Epithelial cell of proximal tubule (primary cell): ENCODE measurements at regions not wholly inside any gene's neighbourhood (a gene's known extent, or its start where the extent isn't known, plus 50 kb on each side); places are given as distances from the start of the nearest gene placed in this dataset.

Experiments
- DNase-seq: peaks from one replicate; pipeline ENCODE4 v3.0.0-alpha.2; 2011; ENCODE audit warnings: low read depth
- H3K4me3 ChIP-seq: 2 replicates; pipeline ENCODE4 v1.5.1; 2011; ENCODE audit warnings: low read depth, mild to moderate bottlenecking, low read length
- CTCF ChIP-seq: conservative IDR thresholded peaks from 2 replicates; pipeline ENCODE4 v1.5.1; 2012; ENCODE audit warnings: low read depth, mild to moderate bottlenecking, low read length

DNA sequence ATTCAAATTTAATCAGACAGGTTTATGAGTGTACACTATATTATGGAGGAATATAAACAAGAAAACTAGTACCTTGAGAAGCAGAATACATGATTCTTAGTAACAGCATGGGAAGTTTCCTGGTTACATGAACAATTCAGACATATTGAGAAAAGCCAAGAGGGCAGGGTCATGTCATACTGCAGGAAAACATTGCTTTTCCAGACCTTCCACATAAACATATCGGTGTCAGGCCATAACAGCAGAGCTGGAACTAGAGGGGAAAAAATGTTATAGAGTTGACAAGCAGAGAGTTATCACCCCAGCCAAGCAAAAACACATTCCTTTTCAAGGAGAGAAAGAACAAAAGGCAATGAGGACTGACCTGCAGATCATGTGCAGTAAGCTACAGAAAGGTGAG lies 74.7 kb upstream of the ZNF236 start:
- DNase-seq: no peak
- no peak overlapping the region for H3K4me3 ChIP-seq
- no peak for TF ChIP-seq CTCF

DNA sequence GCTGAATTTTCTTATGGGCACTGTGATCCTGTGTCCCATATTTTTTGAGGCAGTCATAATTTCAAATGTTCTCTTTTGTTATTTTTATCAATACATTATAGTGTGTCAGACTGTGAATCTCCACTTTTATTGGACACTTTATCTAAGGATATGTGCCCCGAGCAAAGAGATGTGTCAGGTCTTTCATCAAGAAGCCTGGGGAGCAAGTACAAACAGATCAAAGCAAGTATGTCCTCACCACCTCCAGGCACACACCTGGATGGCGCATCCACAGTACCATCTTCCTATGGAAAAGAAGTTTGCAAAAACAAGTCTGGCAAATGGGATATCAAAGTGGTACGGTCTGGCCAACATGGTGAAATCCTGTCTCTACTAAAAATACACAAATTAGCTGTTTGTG lies 81.0 kb upstream of the ZNF236 start:
- no peak for TF ChIP-seq CTCF
- DNase-seq: no peak
- no peak overlapping the region for H3K4me3 ChIP-seq

- TF ChIP-seq CTCF: no peak
- H3K4me3 ChIP-seq: no peak overlapping the region
- no peak for DNase-seq
These were observed 86.0 kb upstream of the ZNF236 start for GRCh38 chr18:76736309-76736708.

- DNase-seq: no peak
- no peak for TF ChIP-seq CTCF
- no peak overlapping the region for H3K4me3 ChIP-seq
These were observed 91.5 kb upstream of the ZNF236 start for GRCh38 chr18:76730901-76731300.

- H3K4me3 ChIP-seq: no peak overlapping the region
- no peak for DNase-seq
- TF ChIP-seq CTCF: no peak
These were observed 94.8 kb upstream of the ZNF236 start for GRCh38 chr18:76727589-76727988.

- no peak for TF ChIP-seq CTCF
These were observed 96.9 kb upstream of the ZNF236 start for GRCh38 chr18:76725445-76725844.

DNA sequence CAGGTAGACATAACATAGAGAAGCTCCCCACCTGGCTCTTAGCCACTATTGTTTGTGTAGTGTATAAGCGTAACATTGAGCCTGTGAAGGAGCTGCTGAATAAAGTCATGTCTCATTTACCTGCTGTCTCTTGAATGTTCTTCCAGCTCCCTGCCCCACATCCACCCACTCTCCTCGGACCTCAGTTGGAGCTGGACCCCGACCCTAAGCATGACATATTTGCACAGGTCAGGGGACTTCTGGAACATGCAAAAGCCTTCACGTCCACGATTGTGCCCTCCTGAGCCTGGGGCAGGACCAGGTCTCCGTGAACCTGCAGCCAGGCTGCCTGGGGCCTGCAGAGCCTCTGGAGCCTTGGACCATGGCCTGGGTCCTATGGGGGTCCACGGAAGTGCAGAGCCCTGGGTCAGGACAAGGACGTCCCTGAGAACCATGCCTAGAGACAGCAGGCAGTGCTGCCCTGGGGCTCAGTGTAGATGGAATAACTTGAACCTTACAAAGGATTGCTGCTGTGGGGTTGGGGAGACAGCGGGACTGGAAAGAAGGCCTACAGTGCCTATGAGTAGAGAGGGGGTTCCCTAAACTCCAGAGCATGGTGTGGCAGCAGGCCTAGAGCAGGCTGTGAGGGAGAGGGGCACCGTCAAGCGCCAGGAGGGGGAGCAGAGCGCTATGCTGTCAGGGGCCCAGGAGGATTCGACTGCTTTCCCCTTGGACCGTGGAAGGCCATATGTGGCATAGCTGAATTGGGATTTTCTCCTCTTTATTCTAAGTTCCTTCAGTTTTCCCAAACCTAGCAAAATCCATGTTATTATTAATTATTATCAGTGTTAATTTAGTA lies 99.9 kb upstream of the ZNF236 start:
- no peak overlapping the region for H3K4me3 ChIP-seq
- DNase-seq: no peak
- TF ChIP-seq CTCF: no peak

More at GRCh38 chr18:76725445-76725844, 96.9 kb upstream of the ZNF236 start:
- H3K4me3 ChIP-seq: no peak overlapping the region
- DNase-seq: no peak
